Adrenal gland (tissue), 5 donors: ENCODE measurements at regions not wholly inside any gene's neighbourhood (a gene's known extent, or its start where the extent isn't known, plus 50 kb on each side); places are given as distances from the start of the nearest gene placed in this dataset.

Experiments
- POLR2A ChIP-seq, 2 donors: fragments of 450-650 bp; IDR thresholded peaks; one replicate each; pipeline ENCODE4 v1.6.1; 2017; ENCODE audit warnings: antibody characterized with exemption in 2 of 2, mild to moderate bottlenecking in 2 of 2, moderate library complexity in 1 of 2
- TF ChIP-seq, protein P1 (sequence below), 6 experiments: fragments of 450-650 bp in 4 of 6; fragments of 200-600 bp in 2 of 6; sonication (generic) in 1 of 6; IDR thresholded peaks; 1 replicate in 5 of 6; 2 replicates in 1 of 6; pipeline versions ENCODE4 v1.5.1 to v1.8.0; 2016 to 2021; ENCODE audit warnings: antibody characterized with exemption in 6 of 6, mild to moderate bottlenecking in 2 of 6, moderate library complexity in 1 of 6
- donor health status: DM: no; HTN: no; CAD: no.

- TF ChIP-seq, protein P1, sequence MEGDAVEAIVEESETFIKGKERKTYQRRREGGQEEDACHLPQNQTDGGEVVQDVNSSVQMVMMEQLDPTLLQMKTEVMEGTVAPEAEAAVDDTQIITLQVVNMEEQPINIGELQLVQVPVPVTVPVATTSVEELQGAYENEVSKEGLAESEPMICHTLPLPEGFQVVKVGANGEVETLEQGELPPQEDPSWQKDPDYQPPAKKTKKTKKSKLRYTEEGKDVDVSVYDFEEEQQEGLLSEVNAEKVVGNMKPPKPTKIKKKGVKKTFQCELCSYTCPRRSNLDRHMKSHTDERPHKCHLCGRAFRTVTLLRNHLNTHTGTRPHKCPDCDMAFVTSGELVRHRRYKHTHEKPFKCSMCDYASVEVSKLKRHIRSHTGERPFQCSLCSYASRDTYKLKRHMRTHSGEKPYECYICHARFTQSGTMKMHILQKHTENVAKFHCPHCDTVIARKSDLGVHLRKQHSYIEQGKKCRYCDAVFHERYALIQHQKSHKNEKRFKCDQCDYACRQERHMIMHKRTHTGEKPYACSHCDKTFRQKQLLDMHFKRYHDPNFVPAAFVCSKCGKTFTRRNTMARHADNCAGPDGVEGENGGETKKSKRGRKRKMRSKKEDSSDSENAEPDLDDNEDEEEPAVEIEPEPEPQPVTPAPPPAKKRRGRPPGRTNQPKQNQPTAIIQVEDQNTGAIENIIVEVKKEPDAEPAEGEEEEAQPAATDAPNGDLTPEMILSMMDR (IDR thresholded peaks at IDR 0.05), result no peak
- no peak for TF ChIP-seq POLR2A (IDR thresholded peaks at IDR 0.05)
Observed at GRCh38 chrX:74104356-74105015, 199.5 kb upstream of the ZCCHC13 start.
